Natural killer cell (primary cell): ENCODE measurements at regions not wholly inside any gene's neighbourhood (a gene's known extent, or its start where the extent isn't known, plus 50 kb on each side); places are given as distances from the start of the nearest gene placed in this dataset.

Source experiments
- ATAC-seq, 3 donors: fragments of 150-1000 bp in 2 of 3; fragments of 200-7000 bp in 1 of 3; cut with Tn5 transposase; 1 replicate in 1 of 3; 2 replicates in 2 of 3; pipeline ENCODE4 v1.10.0; 2021; ENCODE audit warnings: mild to moderate bottlenecking in 2 of 3, moderate library complexity in 2 of 3
- DNase-seq, 2 donors: peaks; one replicate each; pipeline versions ENCODE4 v3.0.0 to v3.0.0-alpha.2; 2013 to 2021; ENCODE audit warnings: mixed read lengths in 1 of 2
- H3K27ac ChIP-seq: one replicate; pipeline ENCODE4 v1.5.1; 2013; ENCODE audit warnings: mild to moderate bottlenecking, low read length
- H3K27me3 ChIP-seq: one replicate; pipeline ENCODE4 v1.6.1; 2013; ENCODE audit warnings: low read length; ENCODE audit not compliant: control insufficient read depth, insufficient read depth
- H3K36me3 ChIP-seq: one replicate; pipeline ENCODE4 v1.6.1; 2013; ENCODE audit warnings: low read length; ENCODE audit not compliant: control insufficient read depth, insufficient read depth
- H3K4me1 ChIP-seq: one replicate; pipeline ENCODE4 v1.6.1; 2013; ENCODE audit warnings: low read length; ENCODE audit not compliant: control insufficient read depth, insufficient read depth
- H3K4me3 ChIP-seq: one replicate; pipeline ENCODE4 v1.5.1; 2013; ENCODE audit warnings: low read length
- H3K9me3 ChIP-seq: one replicate; pipeline ENCODE4 v1.6.1; 2013; ENCODE audit warnings: low read length; ENCODE audit not compliant: control insufficient read depth, insufficient read depth
- H3K27ac Mint-ChIP-seq, 2 donors: one replicate each; pipeline ENCODE4 v1.8.0; 2022; ENCODE audit warnings: mild to moderate bottlenecking in 2 of 2, mixed read lengths in 2 of 2, moderate library complexity in 1 of 2
- H3K27me3 Mint-ChIP-seq, 2 donors: one replicate each; pipeline ENCODE4 v1.8.0; 2022; ENCODE audit warnings: low read depth in 2 of 2, mixed read lengths in 2 of 2
- H3K36me3 Mint-ChIP-seq: one replicate; pipeline ENCODE4 v1.8.0; 2022; ENCODE audit warnings: mixed read lengths
- H3K4me1 Mint-ChIP-seq, 2 donors: one replicate each; pipeline ENCODE4 v1.8.0; 2022; ENCODE audit warnings: mixed read lengths in 2 of 2
- H3K4me3 Mint-ChIP-seq: one replicate; pipeline ENCODE4 v1.8.0; 2022; ENCODE audit warnings: mild to moderate bottlenecking, moderate library complexity, mixed read lengths
- H3K9me3 Mint-ChIP-seq, 2 donors: one replicate each; pipeline ENCODE4 v1.8.0; 2022; ENCODE audit warnings: mixed read lengths in 2 of 2
- CTCF ChIP-seq: fragments of 200-600 bp; IDR thresholded peaks from one replicate; pipeline ENCODE4 v1.8.0; 2022; ENCODE audit warnings: antibody characterized with exemption
- WGBS: methylation state at CpG from one replicate; pipeline ENCODE4 v1.1.7; 2013; ENCODE audit warnings: missing lambda C conversion rate; ENCODE audit not compliant: insufficient coverage; 5-methylcytosine and 5-hydroxymethylcytosine counted together
- intact Hi-C: fragments of 100-400 bp; cut with micrococcal nuclease; formaldehyde crosslinking; loops from one replicate; pipeline ENCODE4 v1.14.2; 2022

GRCh38 chr1:79667848-79668696, 661.5 kb upstream of the ADGRL4 start:
- no peaks in the 10 kb centered on the region for H3K9me3 ChIP-seq
- no peak overlapping the region for H3K27ac ChIP-seq
- DNase-seq: no peak
- no peak for ATAC-seq
- Mint-ChIP-seq H3K27ac (no peak overlapping the region), H3K4me3 (no peak overlapping the region), H3K27me3 (no peaks in the 10 kb centered on the region), H3K4me1 (no peaks in the 10 kb centered on the region), H3K9me3 (peaks cover 8 to 10% of the 10 kb centered on the region in 2 donors), H3K36me3 (no peaks in the 10 kb centered on the region)
- H3K36me3 ChIP-seq: no peaks in the 10 kb centered on the region
- 24% methylated on average over 2 of the region's 3 CpGs for WGBS
- intact Hi-C loops: no loop called here
- H3K27me3 ChIP-seq: no peaks in the 10 kb centered on the region
- H3K4me3 ChIP-seq: no peak overlapping the region
- no peak for TF ChIP-seq CTCF
- H3K4me1 ChIP-seq: no peaks in the 10 kb centered on the region

- ATAC-seq (no peak), DNase-seq (no peak)
- no peaks in the 10 kb centered on the region for H3K36me3 Mint-ChIP-seq
- H3K27ac ChIP-seq: no peak overlapping the region
- no peak for TF ChIP-seq CTCF
- no peaks in the 10 kb centered on the region for H3K36me3 ChIP-seq
- peaks cover 14 to 17% of the 10 kb centered on the region in 2 donors for H3K9me3 Mint-ChIP-seq
- no peaks in the 10 kb centered on the region for H3K4me1 ChIP-seq
- no peak overlapping the region for H3K27ac Mint-ChIP-seq
- no peak overlapping the region for H3K4me3 ChIP-seq
- 100% methylated on average over 1 of the region's 2 CpGs for WGBS
- H3K9me3 ChIP-seq: no peaks in the 10 kb centered on the region
- H3K4me3 Mint-ChIP-seq: no peak overlapping the region
- H3K27me3 Mint-ChIP-seq: no peaks in the 10 kb centered on the region
- no peaks in the 10 kb centered on the region for H3K4me1 Mint-ChIP-seq
- no peaks in the 10 kb centered on the region for H3K27me3 ChIP-seq
- intact Hi-C loops: no loop called here
Measured at GRCh38 chr1:79667166-79667565, 660.6 kb upstream of the ADGRL4 start.

- no peak for DNase-seq
- Mint-ChIP-seq H3K4me1 (no peaks in the 10 kb centered on the region), H3K9me3 (peaks cover 22 to 29% of the 10 kb centered on the region in 2 donors), H3K27ac (no peak overlapping the region), H3K4me3 (no peak overlapping the region), H3K36me3 (peaks cover 11% of the 10 kb centered on the region), H3K27me3 (no peaks in the 10 kb centered on the region)
- intact Hi-C loops: no loop called here
- ATAC-seq: no peak
- Histone ChIP-seq H3K27ac (no peak overlapping the region), H3K4me3 (no peak overlapping the region), H3K27me3 (no peaks in the 10 kb centered on the region), H3K4me1 (no peaks in the 10 kb centered on the region), H3K36me3 (no peaks in the 10 kb centered on the region), H3K9me3 (no peaks in the 10 kb centered on the region)
- no peak for TF ChIP-seq CTCF
- WGBS: 42% methylated on average over 2 of the region's 2 CpGs
Measured at GRCh38 chr1:79663916-79664315, 657.4 kb upstream of the ADGRL4 start.

- no peak overlapping the region for H3K4me3 ChIP-seq
- H3K36me3 ChIP-seq: no peaks in the 10 kb centered on the region
- no peak for DNase-seq
- no peak overlapping the region for H3K4me3 Mint-ChIP-seq
- no peaks in the 10 kb centered on the region for H3K27me3 ChIP-seq
- peaks cover 11% of the 10 kb centered on the region for H3K36me3 Mint-ChIP-seq
- H3K27ac Mint-ChIP-seq: no peak overlapping the region
- no peaks in the 10 kb centered on the region for H3K4me1 Mint-ChIP-seq
- H3K27ac ChIP-seq: no peak overlapping the region
- WGBS: 83% methylated on average over 1 of the region's 1 CpG
- no peaks in the 10 kb centered on the region for H3K27me3 Mint-ChIP-seq
- TF ChIP-seq CTCF: no peak
- intact Hi-C loops: no loop called here
- peaks cover 16 to 22% of the 10 kb centered on the region in 2 donors for H3K9me3 Mint-ChIP-seq
- H3K9me3 ChIP-seq: no peaks in the 10 kb centered on the region
- no peak for ATAC-seq
- no peaks in the 10 kb centered on the region for H3K4me1 ChIP-seq
Measured at GRCh38 chr1:79662596-79662995, 656.1 kb upstream of the ADGRL4 start.
